Left colon (tissue), 2 donors: ENCODE measurements at regions not wholly inside any gene's neighbourhood (a gene's known extent, or its start where the extent isn't known, plus 50 kb on each side); places are given as distances from the start of the nearest gene placed in this dataset.
A peak's percentile ranks its signal among the peaks of the same experiment; 100 is the strongest.
"Not testable (repeated sequence)": the region's sequence is repeated elsewhere in the genome, so short reads cannot be mapped to it uniquely, and the experiment has no call there.

ENCODE experiments used
- ATAC-seq: fragments of 200-7000 bp; cut with Tn5 transposase; one replicate; pipeline ENCODE4 v1.9.1; 2020; ENCODE audit warnings: mild to moderate bottlenecking, moderate library complexity
- DNase-seq, 2 donors: peaks; one replicate each; pipeline ENCODE4 v3.0.0-alpha.2; 2020
- intact Hi-C, 2 donors: fragments of 100-400 bp; cut with DNase I in 1 of 2; cut with micrococcal nuclease in 1 of 2; formaldehyde crosslinking; loops; one replicate each; pipeline versions ENCODE4 v1.11.2 to v1.14.0; 2022; cut with DNase I, micrococcal nuclease
- donor health status: DM: no; HTN: no; CAD: no.
- donor health status: DM: yes; HTN: yes; CAD: no.

GRCh38 chr1:20432341-20432740 lies 53.7 kb downstream of the CAMK2N1 start:
- no peak for ATAC-seq
- intact Hi-C loops: no loop called here
- DNase-seq: no peak

- intact Hi-C loops: no loop called here
- DNase-seq (no peak), ATAC-seq (no peak)
These were observed 54.9 kb downstream of the CAMK2N1 start for GRCh38 chr1:20431176-20431460.

GRCh38 chr1:20430355-20431175 lies 55.4 kb downstream of the CAMK2N1 start:
- DNase-seq (peak in 1 of 2 donors; percentile 57), ATAC-seq (peak; percentile 41)
- intact Hi-C loops: no loop called here

- no peak for ATAC-seq
- intact Hi-C loops: no loop called here
- no peak for DNase-seq
These were observed 56.7 kb downstream of the CAMK2N1 start for GRCh38 chr1:20429296-20429695.

- intact Hi-C loops: no loop called here
- DNase-seq (no peak), ATAC-seq (no peak)
These were observed 57.2 kb downstream of the CAMK2N1 start for GRCh38 chr1:20428841-20429240.

- ATAC-seq: no peak
- no peak for DNase-seq
These were observed 59.1 kb downstream of the CAMK2N1 start for GRCh38 chr1:20426923-20427322.

GRCh38 chr1:20426371-20426770 lies 59.6 kb downstream of the CAMK2N1 start:
- ATAC-seq (no peak), DNase-seq (no peak)
- intact Hi-C loops: no loop called here

More at GRCh38 chr1:20426923-20427322, 59.1 kb downstream of the CAMK2N1 start:
- intact Hi-C loops: no loop called here

GRCh38 chr1:20425622-20426021 lies 60.4 kb downstream of the CAMK2N1 start:
- DNase-seq (no peak), ATAC-seq (no peak)
- intact Hi-C loops: no loop called here

- intact Hi-C loops: no loop called here
- DNase-seq (no peak), ATAC-seq (no peak)
These were observed 62.7 kb downstream of the CAMK2N1 start for GRCh38 chr1:20423169-20423795.

GRCh38 chr1:20421441-20421840 lies 64.6 kb downstream of the CAMK2N1 start:
- no peak for ATAC-seq
- no peak for DNase-seq
- intact Hi-C loops: no loop called here

- DNase-seq (no peak), ATAC-seq (no peak)
- intact Hi-C loops: no loop called here
These were observed 68.4 kb downstream of the CAMK2N1 start for GRCh38 chr1:20417581-20417980.

- intact Hi-C loops: no loop called here
- DNase-seq (no peak), ATAC-seq (no peak)
These were observed 69.3 kb downstream of the CAMK2N1 start for GRCh38 chr1:20416706-20417105.

GRCh38 chr1:20413776-20414140 lies 72.3 kb downstream of the CAMK2N1 start:
- DNase-seq (no peak), ATAC-seq (no peak)
- intact Hi-C loops: no loop called here

GRCh38 chr1:20413136-20413775 lies 72.8 kb downstream of the CAMK2N1 start:
- no peak for DNase-seq

GRCh38 chr1:20411196-20411980 lies 74.6 kb downstream of the CAMK2N1 start:
- no peak for DNase-seq
- no peak for ATAC-seq
- intact Hi-C loops: no loop called here

More at GRCh38 chr1:20413136-20413775, 72.8 kb downstream of the CAMK2N1 start:
- no peak for ATAC-seq
- intact Hi-C loops: no loop called here

- DNase-seq: no peak
- intact Hi-C loops: no loop called here
- ATAC-seq: no peak
These were observed 75.5 kb downstream of the CAMK2N1 start for GRCh38 chr1:20410503-20410902.

GRCh38 chr1:20409971-20410370 lies 76.0 kb downstream of the CAMK2N1 start:
- intact Hi-C loops: no loop called here
- ATAC-seq (no peak), DNase-seq (no peak)

GRCh38 chr1:20409012-20409411 lies 77.0 kb downstream of the CAMK2N1 start:
- no peak for ATAC-seq
- intact Hi-C loops: no loop called here
- DNase-seq: no peak

GRCh38 chr1:20408133-20408650 lies 77.8 kb downstream of the CAMK2N1 start:
- DNase-seq, ATAC-seq, intact Hi-C loops: not testable (repeated sequence)
